Epithelial cell of proximal tubule (primary cell): ENCODE measurements at regions not wholly inside any gene's neighbourhood (a gene's known extent, or its start where the extent isn't known, plus 50 kb on each side); places are given as distances from the start of the nearest gene placed in this dataset.
A peak's percentile ranks its signal among the peaks of the same experiment; 100 is the strongest.
"Not testable (repeated sequence)": the region's sequence is repeated elsewhere in the genome, so short reads cannot be mapped to it uniquely, and the experiment has no call there.

Experiments
- DNase-seq: peaks from one replicate; pipeline ENCODE4 v3.0.0-alpha.2; 2011; ENCODE audit warnings: low read depth
- H3K4me3 ChIP-seq: 2 replicates; pipeline ENCODE4 v1.5.1; 2011; ENCODE audit warnings: low read depth, mild to moderate bottlenecking, low read length
- TF ChIP-seq, protein P1 (sequence below): conservative IDR thresholded peaks from 2 replicates; pipeline ENCODE4 v1.5.1; 2012; ENCODE audit warnings: low read depth, mild to moderate bottlenecking, low read length

DNA sequence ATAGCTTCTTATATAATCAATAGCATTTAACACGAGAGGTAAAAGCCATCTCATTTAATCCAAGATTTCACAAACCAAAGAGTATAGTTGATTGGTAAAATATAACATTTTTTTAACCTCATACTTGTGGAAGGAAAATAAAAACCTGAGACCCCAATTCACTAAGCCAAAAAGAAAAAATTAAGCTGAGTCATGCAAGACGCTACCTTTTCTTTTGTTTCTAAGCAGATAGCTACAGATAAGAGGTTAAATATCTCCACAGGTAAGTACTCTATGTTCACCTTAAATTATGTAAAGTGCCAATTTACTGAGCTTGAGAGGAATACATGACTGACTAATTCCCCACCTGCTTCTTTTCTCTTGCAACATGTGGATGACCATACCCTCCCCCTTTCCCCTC lies 656.4 kb downstream of the MECOM start:
- no peak overlapping the region for H3K4me3 ChIP-seq
- TF ChIP-seq, protein P1, sequence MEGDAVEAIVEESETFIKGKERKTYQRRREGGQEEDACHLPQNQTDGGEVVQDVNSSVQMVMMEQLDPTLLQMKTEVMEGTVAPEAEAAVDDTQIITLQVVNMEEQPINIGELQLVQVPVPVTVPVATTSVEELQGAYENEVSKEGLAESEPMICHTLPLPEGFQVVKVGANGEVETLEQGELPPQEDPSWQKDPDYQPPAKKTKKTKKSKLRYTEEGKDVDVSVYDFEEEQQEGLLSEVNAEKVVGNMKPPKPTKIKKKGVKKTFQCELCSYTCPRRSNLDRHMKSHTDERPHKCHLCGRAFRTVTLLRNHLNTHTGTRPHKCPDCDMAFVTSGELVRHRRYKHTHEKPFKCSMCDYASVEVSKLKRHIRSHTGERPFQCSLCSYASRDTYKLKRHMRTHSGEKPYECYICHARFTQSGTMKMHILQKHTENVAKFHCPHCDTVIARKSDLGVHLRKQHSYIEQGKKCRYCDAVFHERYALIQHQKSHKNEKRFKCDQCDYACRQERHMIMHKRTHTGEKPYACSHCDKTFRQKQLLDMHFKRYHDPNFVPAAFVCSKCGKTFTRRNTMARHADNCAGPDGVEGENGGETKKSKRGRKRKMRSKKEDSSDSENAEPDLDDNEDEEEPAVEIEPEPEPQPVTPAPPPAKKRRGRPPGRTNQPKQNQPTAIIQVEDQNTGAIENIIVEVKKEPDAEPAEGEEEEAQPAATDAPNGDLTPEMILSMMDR: no peak
- no peak for DNase-seq

DNA sequence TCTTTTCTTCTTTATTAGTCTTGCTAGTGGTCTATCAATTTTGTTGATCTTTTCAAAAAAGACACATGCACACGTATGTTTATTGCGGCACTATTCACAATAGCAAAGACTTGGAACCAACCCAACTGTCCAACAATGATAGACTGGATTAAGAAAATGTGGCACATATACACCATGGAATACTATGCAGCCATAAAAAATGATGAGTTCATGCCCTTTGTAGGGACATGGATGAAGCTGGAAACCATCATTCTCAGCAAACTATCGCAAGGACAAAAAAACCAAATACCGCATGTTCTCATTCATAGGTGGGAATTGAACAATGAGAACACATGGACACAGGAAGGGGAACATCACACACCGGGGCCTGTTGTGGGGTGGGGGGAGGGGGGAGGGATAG lies 657.1 kb downstream of the MECOM start:
- not testable (repeated sequence) for H3K4me3 ChIP-seq, DNase-seq

DNA sequence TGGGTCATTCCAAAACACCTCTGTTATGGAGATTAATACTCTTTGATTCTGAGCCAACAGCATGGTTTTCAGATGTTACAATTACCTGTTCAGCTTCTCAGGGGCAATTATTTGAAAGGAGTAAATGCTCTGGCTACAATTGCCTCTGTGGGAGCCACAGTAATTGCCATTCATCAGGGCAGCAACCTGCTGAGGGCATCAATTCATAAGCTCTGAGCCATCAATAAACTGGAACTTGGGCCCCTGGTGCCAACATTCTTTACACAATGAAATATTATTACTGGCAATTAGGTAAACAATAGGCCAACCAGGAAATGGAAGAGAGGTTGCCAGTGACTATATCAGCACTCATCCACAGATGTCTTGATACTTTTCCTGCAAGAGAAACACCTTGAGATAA lies 660.8 kb downstream of the MECOM start:
- no peak for DNase-seq
- no peak overlapping the region for H3K4me3 ChIP-seq
- TF ChIP-seq, protein P1: no peak

DNA sequence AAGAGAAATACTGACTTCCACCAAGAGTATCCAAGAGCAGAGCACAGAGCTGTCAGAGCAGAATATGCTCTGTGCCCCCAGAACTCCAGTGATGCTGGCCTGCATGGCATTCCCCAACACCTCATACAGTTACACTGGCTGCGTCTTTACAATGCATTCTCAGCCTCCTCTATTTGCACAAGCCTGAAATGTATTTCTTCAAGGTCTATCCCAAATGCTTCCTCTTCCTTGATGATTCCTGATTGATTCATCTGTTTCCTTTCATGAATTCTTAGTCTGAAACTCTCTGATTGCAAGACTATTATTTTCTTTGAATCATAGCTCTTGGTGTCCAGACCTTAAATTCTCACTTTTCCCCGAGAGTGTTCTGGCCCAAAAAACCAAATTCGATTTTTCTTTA lies 664.7 kb downstream of the MECOM start:
- no peak overlapping the region for H3K4me3 ChIP-seq
- DNase-seq: peak; percentile 52
- TF ChIP-seq, protein P1: no peak

DNA sequence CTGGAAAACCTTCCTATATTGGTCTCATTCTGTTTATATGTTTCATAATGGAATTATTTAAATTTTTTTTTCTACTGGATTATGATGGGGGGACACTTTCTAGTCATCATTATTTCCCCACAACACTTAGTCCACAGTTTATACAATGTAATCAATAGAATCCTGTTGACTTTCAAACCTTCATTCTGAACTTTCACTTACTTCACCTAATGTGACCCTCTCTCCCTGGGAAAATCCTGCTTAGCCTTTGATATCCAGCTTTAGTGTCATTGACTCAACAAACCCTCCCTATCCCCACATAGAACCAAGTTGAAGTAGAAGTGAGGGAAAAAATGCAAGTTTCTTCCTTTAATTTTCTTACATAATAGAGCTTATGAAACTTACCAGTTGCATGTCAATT lies 666.0 kb downstream of the MECOM start:
- no peak overlapping the region for H3K4me3 ChIP-seq
- TF ChIP-seq, protein P1: no peak
- no peak for DNase-seq

DNA sequence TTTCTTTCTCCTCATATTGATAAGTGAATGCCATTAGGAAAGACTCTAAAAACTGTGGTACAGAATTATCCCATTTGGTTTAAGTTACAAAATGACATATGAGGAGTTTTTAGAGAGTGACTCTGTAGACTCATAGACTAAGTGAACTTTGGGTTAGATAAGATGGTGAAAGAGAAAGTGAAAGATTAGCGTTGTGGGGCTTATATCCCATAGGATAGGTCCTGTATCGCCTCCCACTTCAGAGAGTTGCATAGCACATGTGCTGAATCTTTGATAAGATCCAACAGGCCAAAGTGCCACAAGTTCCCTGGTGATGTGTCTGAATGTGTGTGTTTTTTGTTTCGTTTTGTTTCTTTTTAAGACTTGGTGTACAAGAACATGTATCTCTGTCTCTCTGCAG lies 666.9 kb downstream of the MECOM start:
- no peak for DNase-seq
- no peak overlapping the region for H3K4me3 ChIP-seq
- TF ChIP-seq, protein P1: no peak

DNA sequence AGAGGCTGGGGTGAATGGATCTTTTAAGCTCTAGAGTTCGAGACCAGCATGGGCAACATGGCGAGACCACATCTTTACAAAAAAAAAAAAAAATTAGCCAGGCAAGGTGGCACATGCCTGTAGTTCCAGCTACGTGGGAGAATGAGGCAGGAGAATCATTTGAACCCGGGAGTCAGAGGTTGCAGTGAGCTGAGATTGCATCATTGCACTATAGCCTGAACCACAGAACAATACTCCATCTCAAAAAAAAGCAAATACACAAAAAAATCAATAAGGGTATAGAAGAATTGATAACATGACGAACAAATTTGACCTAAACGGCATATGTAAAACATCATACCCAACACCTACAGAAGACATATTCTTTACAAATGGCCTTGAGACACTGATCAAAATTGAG lies 668.4 kb downstream of the MECOM start:
- no peak for DNase-seq
- no peak overlapping the region for H3K4me3 ChIP-seq
- TF ChIP-seq, protein P1: no peak

DNA sequence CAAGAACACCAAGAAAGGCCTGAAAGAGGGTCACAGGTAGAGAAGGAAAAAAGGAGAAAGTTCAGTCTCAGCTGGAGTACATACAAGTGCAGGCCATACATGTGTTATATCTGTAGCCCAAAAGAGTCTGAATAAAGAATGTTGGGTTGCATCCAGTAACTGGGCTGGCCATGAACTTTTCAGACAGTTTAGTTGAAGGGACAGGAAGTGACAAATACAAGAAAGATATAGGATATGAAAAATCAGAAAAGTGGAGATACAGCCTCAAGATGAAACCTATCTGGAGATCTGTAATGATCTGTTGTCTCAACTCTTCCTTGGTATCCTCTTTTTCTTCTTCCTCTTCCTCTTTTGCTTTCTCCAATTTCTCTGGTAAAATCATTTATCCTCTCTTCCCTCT lies 671.7 kb downstream of the MECOM start:
- no peak overlapping the region for H3K4me3 ChIP-seq
- TF ChIP-seq, protein P1: no peak
- no peak for DNase-seq
